T47D (cell line): ENCODE measurements at regions not wholly inside any gene's neighbourhood (a gene's known extent, or its start where the extent isn't known, plus 50 kb on each side); places are given as distances from the start of the nearest gene placed in this dataset.
A peak's percentile ranks its signal among the peaks of the same experiment; 100 is the strongest.

Source experiments
- DNase-seq, 2 experiments: peaks; one replicate each; pipeline versions ENCODE4 v3.0.0 to v3.0.0-alpha.2; 2011 to 2012; ENCODE audit warnings: low read depth in 1 of 2, low spot score in 1 of 2
- JUND ChIP-seq: IDR thresholded peaks from 2 replicates; pipeline ENCODE4 v1.6.1; 2012; ENCODE audit warnings: low read depth
- in situ Hi-C: cut with HindIII; loops from 2 replicates; pipeline ENCODE4 v1.10.0; 2016; ENCODE audit warnings: low sequenced_read_pairs, low pct_unique_long_range_greater_than_20kb

DNA sequence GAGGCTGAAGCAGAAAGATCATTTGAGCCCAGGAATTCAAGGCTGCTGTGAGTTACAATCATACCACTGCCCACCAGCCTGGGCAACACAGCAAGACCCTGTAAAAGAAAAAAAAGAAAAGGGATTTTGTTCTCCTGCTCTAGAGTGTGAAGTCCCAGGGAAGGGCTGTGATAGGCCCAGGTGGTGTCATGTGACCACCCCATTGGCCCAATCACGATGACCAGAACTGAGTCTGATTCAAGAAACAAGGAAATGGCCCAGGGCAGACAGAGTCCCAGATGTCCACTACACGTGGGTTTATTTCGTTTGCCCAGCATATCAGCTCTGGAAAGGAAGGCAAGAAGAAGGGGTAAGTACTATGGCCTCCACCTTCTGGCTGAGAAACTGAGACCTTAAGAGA, 81.3 kb upstream of the CUX1 start:
- no peak for DNase-seq
- in situ Hi-C loops: no loop called here
- TF ChIP-seq JUND: no peak

GRCh38 chr7:101739775-101740398, 77.5 kb upstream of the CUX1 start:
- no peak for DNase-seq
- in situ Hi-C loops: no loop called here
- no peak for TF ChIP-seq JUND

DNA sequence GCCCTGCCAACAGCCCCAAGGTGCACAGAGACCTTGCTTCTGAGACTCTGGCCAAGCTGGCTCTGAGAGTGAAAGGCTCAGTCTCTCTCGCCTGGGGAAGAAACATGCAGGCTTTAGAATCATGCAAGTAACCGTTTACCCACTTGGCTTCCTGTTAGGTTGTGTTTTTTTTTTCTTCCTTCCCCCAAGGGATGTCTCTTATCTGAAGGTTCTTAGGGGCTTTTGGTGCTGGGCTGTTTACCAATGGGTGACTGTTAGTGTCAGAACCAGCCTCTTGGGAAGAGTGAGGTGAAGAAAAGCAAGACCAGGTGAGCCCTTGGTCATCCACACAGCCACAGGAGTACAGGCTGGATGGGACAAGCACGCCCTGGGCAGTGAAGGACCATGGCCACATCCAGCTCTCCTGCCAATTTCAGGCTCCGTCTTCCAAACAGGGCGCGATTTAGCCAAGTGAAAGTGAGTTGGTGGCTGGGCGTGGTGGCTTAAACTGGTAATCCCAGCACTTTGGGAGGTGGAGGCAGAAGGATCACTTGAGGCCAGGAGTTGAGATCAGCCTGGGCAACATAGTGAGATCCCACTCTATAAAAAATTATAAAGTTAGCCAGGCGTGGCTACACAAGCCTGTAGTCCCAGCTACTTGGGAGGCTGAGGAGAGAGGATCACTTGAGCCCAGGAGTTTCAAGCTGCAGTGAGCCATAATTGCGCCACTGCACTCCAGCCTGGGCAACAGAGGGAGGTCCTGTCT, 76.3 kb upstream of the CUX1 start:
- in situ Hi-C loops: no loop called here
- no peak for TF ChIP-seq JUND
- no peak for DNase-seq

DNA sequence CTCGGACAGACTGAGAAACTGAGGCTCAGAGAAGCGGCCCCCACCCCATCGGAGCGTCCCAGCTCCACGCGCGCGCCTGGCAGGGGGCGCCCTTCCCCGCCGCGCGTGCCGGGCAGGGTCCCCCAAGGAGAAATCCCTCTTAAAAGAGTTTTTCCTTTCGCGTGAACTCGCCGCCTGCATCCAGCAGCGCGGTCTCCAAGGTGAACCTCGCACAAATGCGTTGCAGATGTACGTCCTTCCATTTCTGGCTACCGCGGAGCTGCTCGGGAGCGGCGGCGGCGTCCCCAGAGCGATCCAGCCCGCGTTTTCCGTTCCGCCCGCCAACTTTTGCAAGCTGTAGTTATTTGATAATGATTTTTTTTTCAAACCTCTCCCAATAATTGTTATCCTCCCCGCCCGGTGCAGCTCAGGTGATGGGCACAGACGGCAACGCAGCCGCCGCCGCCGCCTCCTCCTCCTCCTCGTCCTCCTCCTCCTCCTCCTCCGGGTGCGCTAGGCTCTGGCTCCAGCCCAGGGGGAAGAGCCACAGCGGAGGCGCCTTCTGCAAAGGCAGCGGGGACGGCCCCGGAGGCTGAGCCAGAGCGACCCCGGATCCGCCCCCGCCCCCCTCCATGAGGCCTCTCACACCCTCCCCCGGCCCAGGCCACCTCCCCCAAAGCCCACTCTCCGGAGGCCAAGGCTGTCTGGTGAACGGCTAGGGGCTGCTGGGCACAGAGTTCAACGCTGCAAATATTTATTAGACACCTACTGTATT, 74.0 kb upstream of the CUX1 start:
- no peak for TF ChIP-seq JUND
- in situ Hi-C loops: no loop called here
- DNase-seq: peak; percentile 43 to 47

- in situ Hi-C loops: no loop called here
- no peak for DNase-seq
- no peak for TF ChIP-seq JUND
These were observed 73.4 kb upstream of the CUX1 start for GRCh38 chr7:101743995-101744360.

DNA sequence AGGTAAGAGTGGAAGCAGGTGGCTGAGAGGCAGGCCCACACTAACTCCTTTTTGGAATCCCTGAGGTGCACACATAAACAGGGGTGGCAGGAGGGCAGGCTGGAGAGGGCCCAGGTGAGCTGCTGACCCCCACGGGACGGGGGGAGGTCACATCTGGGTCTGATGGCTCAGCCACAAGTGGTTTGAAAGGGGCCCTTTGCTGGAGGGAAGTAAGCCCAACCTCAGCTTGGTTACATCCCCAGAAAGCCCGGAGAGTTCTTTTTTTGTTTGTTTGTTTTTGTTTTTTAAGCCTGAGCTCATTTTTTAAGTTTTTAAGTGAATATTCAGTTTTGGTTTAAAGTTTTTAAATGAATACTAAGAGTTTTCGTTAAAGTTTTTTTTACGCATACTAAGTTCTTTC, 72.8 kb upstream of the CUX1 start:
- no peak for TF ChIP-seq JUND
- in situ Hi-C loops: no loop called here
- no peak for DNase-seq

- no peak for DNase-seq
- in situ Hi-C loops: no loop called here
- TF ChIP-seq JUND: no peak
These were observed 71.1 kb upstream of the CUX1 start for GRCh38 chr7:101746314-101746713.

GRCh38 chr7:101747053-101747878, 70.2 kb upstream of the CUX1 start:
- in situ Hi-C loops: no loop called here
- no peak for DNase-seq
- TF ChIP-seq JUND: no peak

DNA sequence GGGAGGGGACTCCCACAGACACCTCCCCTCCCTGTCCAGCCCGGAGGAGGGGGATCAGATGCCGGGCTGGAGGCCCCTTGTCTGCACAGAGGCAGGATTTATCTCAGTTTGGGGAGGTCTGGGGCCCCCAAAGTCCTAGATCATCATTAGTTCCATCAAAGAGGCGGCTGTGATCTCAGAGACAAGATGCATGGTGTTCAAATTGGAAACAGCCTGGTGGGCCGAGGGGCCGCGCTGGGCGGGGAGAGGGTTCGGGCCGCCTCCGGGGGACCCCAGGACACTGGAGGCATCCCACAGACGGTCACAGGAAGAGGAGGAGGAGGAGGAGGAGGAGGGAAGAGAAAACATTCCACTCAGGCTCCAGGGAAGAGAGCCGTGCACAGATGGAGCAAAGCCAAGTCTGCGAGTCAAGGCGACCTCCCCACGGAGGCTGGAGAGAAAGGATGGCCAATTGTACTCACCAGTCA, 69.5 kb upstream of the CUX1 start:
- in situ Hi-C loops: no loop called here
- TF ChIP-seq JUND: no peak
- no peak for DNase-seq

- no peak for TF ChIP-seq JUND
- in situ Hi-C loops: no loop called here
- DNase-seq: no peak
These were observed 67.5 kb upstream of the CUX1 start for GRCh38 chr7:101749891-101750290.

DNA sequence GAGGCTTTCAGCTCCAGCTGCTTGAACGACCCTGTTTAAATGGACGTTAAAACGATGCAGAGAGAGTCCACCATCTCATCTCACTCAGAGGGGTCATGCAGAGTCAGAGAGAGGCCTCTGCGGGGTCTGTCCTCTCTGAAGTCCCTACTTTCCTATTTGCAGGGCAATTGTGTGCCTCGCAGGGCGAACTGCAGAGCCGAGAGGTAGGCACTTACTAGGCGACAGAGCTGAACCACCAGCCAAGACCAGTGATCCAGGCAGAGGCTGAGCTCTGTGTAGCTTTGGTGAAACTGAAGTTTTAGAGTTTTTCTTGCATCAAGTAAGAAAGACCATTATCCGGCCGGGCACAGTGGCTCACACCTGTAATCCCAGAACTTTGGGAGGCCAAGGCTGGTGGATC, 64.1 kb upstream of the CUX1 start:
- TF ChIP-seq JUND: no peak
- in situ Hi-C loops: no loop called here
- DNase-seq: no peak

DNA sequence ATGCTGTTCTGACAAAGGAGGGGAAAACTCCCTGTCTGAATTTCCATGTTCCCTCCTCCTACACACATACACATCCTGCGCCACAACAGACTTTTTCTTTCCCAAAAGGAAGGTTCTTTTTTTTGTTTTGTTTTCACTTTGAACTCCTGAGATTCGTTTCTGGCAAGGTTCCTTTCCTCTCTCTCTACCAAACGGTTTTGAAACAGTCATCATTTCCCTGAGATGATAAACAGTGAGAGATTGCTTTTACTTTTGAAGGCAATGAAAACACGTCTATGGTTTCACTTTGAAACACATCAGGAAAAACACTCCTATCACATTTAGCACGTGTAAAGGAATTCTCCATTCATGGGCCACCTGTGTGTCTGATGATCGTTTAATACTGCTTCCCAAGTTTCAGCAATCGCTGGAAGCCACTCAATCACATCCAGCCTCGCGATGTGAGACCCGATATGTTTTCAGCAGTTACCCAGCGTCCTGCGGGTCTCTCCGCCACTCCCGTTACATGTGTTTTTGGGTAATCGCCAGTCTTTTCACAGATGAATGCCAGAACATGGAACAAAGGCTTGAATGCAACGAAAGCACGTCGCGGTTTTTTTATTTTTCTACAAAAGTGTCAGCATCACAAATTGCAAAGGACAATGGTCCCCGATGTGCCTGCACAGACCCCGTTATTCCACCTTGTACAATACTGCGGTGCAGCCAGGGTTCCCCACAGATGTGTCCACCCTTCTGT, 62.8 kb upstream of the CUX1 start:
- no peak for TF ChIP-seq JUND
- in situ Hi-C loops: no loop called here
- DNase-seq: no peak
